ENCODE measurements at regions not wholly inside any gene's neighbourhood (a gene's known extent, or its start where the extent isn't known, plus 50 kb on each side); places are given as distances from the start of the nearest gene placed in this dataset.

DNA sequence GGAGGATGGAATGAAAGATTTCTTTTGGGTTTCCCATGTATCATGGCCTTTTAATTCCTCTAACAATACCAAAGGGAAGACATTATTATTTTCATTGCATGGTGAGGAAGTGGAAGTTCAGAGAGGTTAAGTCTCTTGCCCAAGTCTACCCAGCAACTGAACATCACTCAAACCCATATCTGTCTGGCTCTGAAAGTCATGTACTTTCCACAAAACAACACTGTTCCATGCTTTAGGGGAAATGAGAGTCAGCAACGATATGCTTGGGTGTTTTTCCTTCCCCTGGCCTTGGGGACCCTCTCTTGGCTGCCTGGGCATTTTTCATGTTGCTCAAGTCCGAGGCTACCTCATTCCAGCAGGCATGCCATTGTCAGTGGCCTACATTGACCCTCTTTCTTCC, 118.8 kb downstream of the ADTRP start:
- TF ChIP-seq, protein P1, sequence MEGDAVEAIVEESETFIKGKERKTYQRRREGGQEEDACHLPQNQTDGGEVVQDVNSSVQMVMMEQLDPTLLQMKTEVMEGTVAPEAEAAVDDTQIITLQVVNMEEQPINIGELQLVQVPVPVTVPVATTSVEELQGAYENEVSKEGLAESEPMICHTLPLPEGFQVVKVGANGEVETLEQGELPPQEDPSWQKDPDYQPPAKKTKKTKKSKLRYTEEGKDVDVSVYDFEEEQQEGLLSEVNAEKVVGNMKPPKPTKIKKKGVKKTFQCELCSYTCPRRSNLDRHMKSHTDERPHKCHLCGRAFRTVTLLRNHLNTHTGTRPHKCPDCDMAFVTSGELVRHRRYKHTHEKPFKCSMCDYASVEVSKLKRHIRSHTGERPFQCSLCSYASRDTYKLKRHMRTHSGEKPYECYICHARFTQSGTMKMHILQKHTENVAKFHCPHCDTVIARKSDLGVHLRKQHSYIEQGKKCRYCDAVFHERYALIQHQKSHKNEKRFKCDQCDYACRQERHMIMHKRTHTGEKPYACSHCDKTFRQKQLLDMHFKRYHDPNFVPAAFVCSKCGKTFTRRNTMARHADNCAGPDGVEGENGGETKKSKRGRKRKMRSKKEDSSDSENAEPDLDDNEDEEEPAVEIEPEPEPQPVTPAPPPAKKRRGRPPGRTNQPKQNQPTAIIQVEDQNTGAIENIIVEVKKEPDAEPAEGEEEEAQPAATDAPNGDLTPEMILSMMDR (conservative IDR thresholded peaks at IDR 0.05): no peak
- Mint-ChIP-seq H3K4me1 (ENCODE audit: unreplicated experiment) (peaks cover 12% of the 10 kb centered on the region), H3K9me3 (peaks cover 8% of the 10 kb centered on the region), H3K4me3 (no peak overlapping the region), H3K27me3 (peaks cover 9% of the 10 kb centered on the region), H3K27ac (no peak overlapping the region), H3K36me3 (peaks cover 5% of the 10 kb centered on the region)
- DNase-seq (ENCODE audit: extremely low spot score, unreplicated experiment): no peak

DNA sequence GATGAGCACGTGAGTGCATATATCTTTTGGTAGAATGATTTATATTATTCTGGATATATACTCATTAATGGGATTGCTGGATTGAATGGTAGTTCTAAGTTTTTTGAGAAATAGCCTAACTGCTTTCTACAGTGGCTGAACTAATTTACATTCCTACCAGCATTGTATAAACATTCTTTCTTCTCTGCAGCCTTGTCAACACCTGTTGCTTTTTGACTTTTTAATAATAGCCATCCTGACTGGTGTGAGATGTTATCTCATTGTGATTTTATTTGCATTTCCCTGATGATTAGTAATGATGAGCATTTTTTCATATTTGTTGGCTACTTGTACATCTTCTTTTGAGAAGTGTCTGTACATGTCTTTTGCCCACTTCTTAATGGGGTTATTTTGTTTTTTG, 116.3 kb downstream of the ADTRP start:
- H3K4me1 Mint-ChIP-seq (ENCODE audit: unreplicated experiment): peaks cover under 1% of the 10 kb centered on the region
- peaks cover 8% of the 10 kb centered on the region for H3K9me3 Mint-ChIP-seq
- H3K27me3 Mint-ChIP-seq: peaks cover 7% of the 10 kb centered on the region
- no peak overlapping the region for H3K4me3 Mint-ChIP-seq
- TF ChIP-seq, protein P1 (conservative IDR thresholded peaks at IDR 0.05): no peak
- H3K27ac Mint-ChIP-seq: no peak overlapping the region
- DNase-seq (ENCODE audit: extremely low spot score, unreplicated experiment): no peak
- H3K36me3 Mint-ChIP-seq: peaks cover 5% of the 10 kb centered on the region

DNA sequence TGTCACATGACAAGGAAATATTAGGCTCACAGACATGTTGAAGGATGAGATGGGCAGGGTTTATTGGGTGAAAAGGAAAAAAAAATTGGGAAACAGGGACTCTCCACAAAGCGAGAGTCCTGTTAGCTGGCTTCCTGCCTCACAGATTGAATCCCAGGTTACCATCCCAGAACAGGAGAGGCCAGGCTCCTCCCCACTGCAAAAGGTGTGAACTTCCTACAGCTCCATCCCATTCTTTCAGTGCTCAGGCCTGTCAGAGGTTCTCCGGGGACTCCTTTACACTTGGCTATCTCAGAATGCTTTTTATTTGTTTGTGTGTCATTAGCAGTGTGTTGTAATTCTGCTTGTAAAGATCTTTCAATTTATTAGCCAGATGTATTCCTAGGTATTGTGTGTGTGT, 115.1 kb downstream of the ADTRP start:
- H3K9me3 Mint-ChIP-seq: peaks cover 8% of the 10 kb centered on the region
- no peak overlapping the region for H3K27ac Mint-ChIP-seq
- H3K4me1 Mint-ChIP-seq (ENCODE audit: unreplicated experiment): peaks cover 4% of the 10 kb centered on the region
- H3K27me3 Mint-ChIP-seq: no peaks in the 10 kb centered on the region
- no peak overlapping the region for H3K4me3 Mint-ChIP-seq
- DNase-seq (ENCODE audit: extremely low spot score, unreplicated experiment): no peak
- H3K36me3 Mint-ChIP-seq: peaks cover 5% of the 10 kb centered on the region
- TF ChIP-seq, protein P1 (conservative IDR thresholded peaks at IDR 0.05): no peak
